Brain microvascular endothelial cell (primary cell): ENCODE measurements at regions not wholly inside any gene's neighbourhood (a gene's known extent, or its start where the extent isn't known, plus 50 kb on each side); places are given as distances from the start of the nearest gene placed in this dataset.
A peak's percentile ranks its signal among the peaks of the same experiment; 100 is the strongest.
"Not testable (repeated sequence)": the region's sequence is repeated elsewhere in the genome, so short reads cannot be mapped to it uniquely, and the experiment has no call there.

Experiments
- DNase-seq: peaks from one replicate; pipeline ENCODE4 v3.0.0-alpha.2; 2020
- H3K27ac ChIP-seq: fragments of 250-450 bp; sonication (Bioruptor Pico); 2 replicates; pipeline ENCODE4 v1.5.1; 2020; ENCODE audit warnings: mild to moderate bottlenecking, moderate library complexity
- H3K27me3 ChIP-seq: fragments of 250-450 bp; sonication (Bioruptor Pico); replicated peaks from 2 replicates; pipeline ENCODE4 v1.5.1; 2020; ENCODE audit warnings: mild to moderate bottlenecking
- H3K36me3 ChIP-seq: fragments of 250-450 bp; sonication (Bioruptor Pico); replicated peaks from 2 replicates; pipeline ENCODE4 v1.5.1; 2020; ENCODE audit warnings: mild to moderate bottlenecking
- H3K4me3 ChIP-seq: 2 replicates; pipeline ENCODE4 v1.5.1; 2011; ENCODE audit warnings: low read depth, mild to moderate bottlenecking, control low read depth, low read length, moderate library complexity
- in situ Hi-C: cut with HindIII; loops from 2 replicates; pipeline ENCODE4 v1.10.0; 2017; ENCODE audit warnings: low sequenced_read_pairs, low pct_ligation_motif_present
- TF ChIP-seq, protein P1 (sequence below): IDR thresholded peaks from 2 replicates; pipeline ENCODE4 v1.5.1; 2011; ENCODE audit warnings: low read depth, mild to moderate bottlenecking, moderate library complexity, low read length, control low read depth, inconsistent platforms; ENCODE audit errors: missing control alignments

DNA sequence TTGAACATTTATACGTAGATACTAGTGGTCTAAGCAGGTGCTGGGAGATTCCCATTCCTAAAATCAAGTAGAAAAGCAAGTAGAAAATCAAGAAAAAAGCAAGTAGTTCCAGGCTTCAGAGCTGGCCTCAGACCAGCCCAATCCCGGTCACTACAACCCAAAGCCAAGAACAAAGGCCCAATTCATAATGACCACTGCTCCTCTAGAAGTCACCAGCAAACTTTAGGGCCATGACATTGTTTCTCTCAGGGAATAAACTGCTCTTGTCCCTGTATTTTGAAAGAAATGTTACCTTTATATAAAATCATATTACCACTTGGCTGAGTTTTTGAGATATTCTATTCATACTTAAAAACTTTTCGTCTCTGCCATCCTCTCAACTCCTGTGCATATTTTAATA lies 106.3 kb upstream of the IL12A start:
- TF ChIP-seq, protein P1, sequence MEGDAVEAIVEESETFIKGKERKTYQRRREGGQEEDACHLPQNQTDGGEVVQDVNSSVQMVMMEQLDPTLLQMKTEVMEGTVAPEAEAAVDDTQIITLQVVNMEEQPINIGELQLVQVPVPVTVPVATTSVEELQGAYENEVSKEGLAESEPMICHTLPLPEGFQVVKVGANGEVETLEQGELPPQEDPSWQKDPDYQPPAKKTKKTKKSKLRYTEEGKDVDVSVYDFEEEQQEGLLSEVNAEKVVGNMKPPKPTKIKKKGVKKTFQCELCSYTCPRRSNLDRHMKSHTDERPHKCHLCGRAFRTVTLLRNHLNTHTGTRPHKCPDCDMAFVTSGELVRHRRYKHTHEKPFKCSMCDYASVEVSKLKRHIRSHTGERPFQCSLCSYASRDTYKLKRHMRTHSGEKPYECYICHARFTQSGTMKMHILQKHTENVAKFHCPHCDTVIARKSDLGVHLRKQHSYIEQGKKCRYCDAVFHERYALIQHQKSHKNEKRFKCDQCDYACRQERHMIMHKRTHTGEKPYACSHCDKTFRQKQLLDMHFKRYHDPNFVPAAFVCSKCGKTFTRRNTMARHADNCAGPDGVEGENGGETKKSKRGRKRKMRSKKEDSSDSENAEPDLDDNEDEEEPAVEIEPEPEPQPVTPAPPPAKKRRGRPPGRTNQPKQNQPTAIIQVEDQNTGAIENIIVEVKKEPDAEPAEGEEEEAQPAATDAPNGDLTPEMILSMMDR = no peak
- no peak for DNase-seq
- Histone ChIP-seq H3K4me3 (no peak overlapping the region), H3K36me3 (no peaks in the 10 kb centered on the region), H3K27ac (no peak overlapping the region), H3K27me3 (no peaks in the 10 kb centered on the region)
- in situ Hi-C loops = no loop called here

DNA sequence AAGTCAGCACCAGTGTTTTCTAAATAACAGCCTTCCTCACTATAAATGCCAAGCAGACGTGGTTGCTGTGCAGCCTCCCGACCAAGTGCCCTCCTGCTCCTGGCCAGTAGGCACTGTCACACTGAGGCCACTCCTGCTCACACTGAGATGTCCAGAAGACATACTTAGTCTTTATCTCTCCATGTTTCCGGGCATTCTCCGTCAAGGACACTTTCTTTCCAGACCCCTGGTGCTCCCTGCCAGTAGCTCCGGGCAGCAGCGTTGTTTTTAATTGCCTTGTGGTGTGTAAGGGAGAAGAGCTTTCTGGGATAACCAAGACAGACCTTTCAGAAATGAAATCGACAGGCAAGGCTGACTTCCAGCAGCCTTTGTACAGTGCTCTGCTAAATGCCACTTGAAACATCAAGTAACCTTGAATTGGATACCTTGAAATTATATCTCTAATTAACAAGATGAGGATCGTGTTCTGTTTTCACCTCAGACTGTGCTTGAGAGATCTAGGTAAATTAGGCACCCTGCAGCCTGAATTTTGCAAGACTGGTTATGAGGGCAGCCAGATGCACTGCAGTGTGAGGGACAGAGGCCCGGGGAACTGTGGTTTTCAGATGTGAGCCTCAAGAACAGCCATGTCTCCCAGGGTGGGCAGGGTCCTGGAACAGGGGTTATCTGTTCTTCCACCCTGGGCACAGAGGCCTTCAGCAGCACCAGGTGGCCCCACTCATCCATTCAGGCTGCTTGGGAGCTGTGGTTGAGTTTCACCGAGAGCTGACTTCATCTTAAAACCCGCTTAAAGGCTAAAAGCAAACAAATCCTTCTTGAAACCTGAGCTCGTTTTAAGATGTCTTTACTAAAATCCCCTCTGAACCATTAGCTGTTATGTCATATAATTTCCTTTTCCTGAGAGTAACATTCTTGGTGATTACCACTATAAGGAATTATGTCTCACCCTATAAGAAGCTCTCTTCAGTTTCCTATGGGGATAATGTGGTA lies 105.5 kb upstream of the IL12A start:
- TF ChIP-seq, protein P1 = peak; percentile 16
- peak; percentile 65 for DNase-seq
- H3K4me3 ChIP-seq = no peak overlapping the region
- in situ Hi-C loops = no loop called here
- H3K27ac ChIP-seq = peak overlapping the region; percentile 41
- H3K36me3 ChIP-seq = no peaks in the 10 kb centered on the region
- H3K27me3 ChIP-seq = no peaks in the 10 kb centered on the region

GRCh38 chr3:159884661-159885402 lies 103.8 kb upstream of the IL12A start:
- TF ChIP-seq, protein P1 = peak; percentile 40
- H3K4me3 ChIP-seq = no peak overlapping the region
- no peaks in the 10 kb centered on the region for H3K27me3 ChIP-seq
- in situ Hi-C loops = no loop called here
- no peaks in the 10 kb centered on the region for H3K36me3 ChIP-seq
- DNase-seq = no peak
- H3K27ac ChIP-seq = no peak overlapping the region

DNA sequence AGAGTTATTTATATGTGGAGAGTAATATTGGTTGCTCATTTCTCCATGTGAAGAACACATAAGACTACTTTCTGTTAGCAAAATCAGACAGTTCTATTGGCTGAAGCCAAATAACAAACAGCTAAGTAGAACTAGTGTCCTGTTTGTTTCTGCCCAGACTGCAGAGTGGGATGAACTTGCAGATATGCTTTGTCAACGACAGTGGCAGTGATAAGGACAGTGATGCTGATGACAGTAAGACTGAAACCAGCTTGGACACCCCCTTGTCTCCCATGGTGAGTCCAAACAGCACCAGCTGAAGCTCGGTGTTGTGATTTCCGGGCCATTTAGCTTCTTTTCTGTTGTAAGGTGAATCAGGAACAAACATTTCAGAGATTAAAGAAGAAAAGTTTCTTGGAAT lies 102.6 kb upstream of the IL12A start:
- Histone ChIP-seq H3K27ac (no peak overlapping the region), H3K4me3 (no peak overlapping the region), H3K27me3 (no peaks in the 10 kb centered on the region), H3K36me3 (no peaks in the 10 kb centered on the region)
- TF ChIP-seq, protein P1 = no peak
- in situ Hi-C loops = no loop called here
- DNase-seq = no peak

GRCh38 chr3:159886530-159886929 lies 102.1 kb upstream of the IL12A start:
- in situ Hi-C loops, DNase-seq, H3K4me3 ChIP-seq, H3K27me3 ChIP-seq, H3K27ac ChIP-seq, H3K36me3 ChIP-seq: not testable (repeated sequence)

DNA sequence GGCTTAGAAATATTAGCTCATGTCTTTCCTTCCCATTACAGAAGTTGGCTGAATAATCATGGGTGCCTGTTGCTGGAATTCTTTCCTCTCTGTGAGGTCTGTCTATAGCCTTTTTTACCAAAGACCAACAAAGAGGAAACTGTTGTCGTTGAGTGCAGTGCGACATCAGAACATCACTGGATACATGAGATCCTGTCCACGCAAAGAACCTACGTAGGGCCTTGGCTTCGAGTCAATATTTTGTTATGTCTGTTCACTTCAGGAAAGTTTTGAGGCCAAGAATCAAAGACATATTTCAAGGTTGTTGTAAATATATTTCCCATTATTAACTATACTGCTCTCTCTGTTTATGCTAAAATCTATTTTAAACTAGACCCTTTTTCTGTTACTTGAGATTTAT lies 101.5 kb upstream of the IL12A start:
- DNase-seq = no peak
- Histone ChIP-seq H3K4me3 (no peak overlapping the region), H3K27ac (no peak overlapping the region), H3K27me3 (no peaks in the 10 kb centered on the region), H3K36me3 (peaks cover 2% of the 10 kb centered on the region)
- TF ChIP-seq, protein P1 = no peak
- in situ Hi-C loops = no loop called here
